ELR (cell line): ENCODE measurements at regions not wholly inside any gene's neighbourhood (a gene's known extent, or its start where the extent isn't known, plus 50 kb on each side); places are given as distances from the start of the nearest gene placed in this dataset.

Experiments used
- DNase-seq: peaks from one replicate; pipeline ENCODE4 v3.0.0-alpha.2; 2015; ENCODE audit warnings: low read depth

DNA sequence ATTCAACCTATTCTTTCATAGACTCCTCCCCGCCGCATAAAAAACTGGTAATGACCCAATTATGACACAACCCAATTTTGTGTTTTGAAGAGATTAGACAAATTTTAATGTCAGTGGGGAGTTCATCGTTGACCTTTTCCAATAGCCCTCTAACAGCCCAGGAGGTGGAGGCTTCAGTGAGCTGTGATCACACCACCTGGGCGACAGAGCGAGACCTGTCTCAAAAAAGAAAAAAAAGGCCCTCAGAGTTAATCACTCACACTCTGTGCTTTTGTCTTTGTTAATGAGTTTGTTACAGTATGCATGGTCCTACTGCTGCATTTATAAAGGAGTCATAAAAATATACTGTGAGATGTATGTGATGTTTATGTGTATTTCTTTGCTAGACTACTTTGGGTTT lies 510.6 kb downstream of the CPS1 start:
- no peak for DNase-seq

DNA sequence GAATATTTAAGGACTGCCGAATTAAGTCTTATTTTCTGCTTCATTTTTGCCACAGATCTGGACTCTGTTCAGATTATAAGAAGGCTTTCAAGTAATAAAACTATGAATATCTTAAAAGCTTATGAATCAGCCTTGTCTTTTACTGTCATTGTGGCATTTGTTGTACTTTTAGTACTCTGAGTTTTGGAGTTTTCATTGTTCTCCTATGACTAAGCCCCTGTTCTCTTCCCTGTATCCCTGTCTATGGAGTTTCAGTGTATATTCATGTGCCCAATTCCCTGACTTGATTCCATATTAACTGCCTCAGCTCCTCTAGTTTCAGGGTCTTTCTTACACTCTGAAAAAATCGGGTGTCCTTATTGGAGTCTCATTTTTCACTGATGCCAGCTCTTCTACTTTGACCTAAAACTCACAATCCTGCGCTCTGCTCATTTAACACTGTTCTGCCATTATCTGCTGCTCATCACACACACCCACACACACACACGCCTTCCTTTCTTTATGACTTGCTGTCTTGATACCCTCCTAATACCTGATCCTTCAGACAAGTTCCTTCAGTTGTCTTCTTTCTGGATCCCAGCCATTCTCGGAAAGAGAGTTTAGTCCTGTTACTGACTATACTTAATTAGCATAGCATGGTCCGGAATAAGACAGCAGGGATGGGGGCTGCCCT lies 511.8 kb downstream of the CPS1 start:
- DNase-seq = peak; percentile 42

DNA sequence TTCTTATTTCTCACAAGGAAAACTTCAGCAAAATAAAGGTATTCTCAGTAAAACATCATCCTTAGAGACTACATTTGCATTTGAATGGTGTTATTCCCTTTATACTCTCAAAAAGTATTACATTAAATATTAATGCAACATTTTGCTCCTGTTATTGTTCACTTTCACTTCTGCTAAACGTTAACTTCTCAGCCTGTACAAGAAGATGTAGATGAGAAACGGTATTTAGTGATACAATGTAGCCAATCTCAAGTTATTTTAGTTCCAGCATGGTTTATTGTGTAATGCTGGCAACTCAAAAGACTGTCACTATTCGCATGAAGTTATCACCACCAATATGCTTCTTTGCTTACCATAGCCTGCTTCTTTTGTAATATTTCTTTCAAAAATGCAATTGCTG lies 514.1 kb downstream of the CPS1 start:
- no peak for DNase-seq

DNA sequence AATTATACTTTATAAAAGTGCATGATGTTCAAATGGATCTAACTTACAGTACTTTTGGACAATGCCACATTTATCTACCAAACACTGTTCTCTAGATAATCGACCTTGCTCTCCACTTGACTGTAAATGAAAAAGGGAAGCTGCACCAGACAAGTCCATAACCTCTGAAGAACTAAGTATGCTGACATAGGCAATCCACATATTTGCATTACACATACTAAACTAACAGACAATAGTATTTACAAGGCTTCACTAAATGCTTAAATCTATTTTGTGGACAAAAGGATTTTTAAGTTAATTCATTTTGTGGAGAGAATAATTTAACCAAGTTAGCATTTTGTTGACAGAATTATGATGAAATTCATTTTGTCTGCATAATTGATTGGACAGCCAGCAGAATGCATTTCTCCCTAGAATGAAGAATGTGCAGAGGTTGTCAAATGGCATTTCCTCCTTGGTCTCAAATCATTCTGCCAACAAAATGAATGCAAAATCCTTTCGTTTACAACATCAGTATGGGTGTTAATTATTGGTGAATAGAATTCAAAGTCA lies 520.9 kb downstream of the CPS1 start:
- no peak for DNase-seq

DNA sequence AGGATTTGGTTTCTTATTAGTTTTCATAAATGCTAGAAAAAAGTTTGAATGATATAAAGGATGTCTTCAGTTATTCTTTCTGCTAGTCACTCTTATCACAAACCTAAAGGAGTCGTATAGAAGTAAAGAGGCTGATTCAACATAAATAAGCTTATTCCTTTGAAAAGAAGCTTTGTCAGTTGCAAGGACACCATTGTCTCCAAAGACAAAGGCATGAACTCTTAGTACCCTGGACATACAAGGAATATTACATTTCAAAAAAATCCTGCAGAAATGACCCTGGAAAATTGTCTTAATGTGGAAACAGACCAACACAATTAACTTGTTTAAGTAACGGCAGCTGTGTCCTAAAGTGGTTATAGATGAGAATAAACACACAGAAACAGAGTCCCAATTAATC lies 528.0 kb downstream of the CPS1 start:
- no peak for DNase-seq

DNA sequence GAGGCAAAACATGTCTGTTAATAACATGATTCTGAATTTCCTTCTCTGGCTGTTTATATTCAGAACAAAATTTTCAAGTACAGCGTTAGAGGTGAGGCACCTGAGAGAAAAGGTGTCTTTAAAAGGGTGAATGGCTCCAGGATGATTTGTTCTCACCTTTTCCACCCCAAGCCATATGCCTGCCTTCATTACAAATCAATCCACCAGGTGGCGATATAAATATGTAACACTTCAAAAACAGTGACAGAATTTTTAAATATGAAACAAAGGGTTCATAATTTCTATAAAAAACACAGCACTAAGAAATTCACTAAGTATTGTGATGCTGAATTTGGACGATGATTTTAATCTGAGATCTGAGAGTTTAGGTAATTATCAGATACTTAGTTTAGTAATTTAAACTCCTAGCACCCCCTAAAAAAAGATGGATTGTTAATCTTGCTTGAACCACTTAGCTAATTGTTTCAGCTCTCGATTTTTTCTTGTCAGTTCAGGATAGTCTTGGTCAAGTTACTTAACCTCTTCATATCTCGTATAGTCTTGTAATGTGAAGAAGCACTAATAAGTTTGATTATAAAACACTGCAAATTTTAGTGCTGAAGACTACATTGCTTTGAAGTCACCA lies 528.8 kb downstream of the CPS1 start:
- DNase-seq = peak; percentile 66

DNA sequence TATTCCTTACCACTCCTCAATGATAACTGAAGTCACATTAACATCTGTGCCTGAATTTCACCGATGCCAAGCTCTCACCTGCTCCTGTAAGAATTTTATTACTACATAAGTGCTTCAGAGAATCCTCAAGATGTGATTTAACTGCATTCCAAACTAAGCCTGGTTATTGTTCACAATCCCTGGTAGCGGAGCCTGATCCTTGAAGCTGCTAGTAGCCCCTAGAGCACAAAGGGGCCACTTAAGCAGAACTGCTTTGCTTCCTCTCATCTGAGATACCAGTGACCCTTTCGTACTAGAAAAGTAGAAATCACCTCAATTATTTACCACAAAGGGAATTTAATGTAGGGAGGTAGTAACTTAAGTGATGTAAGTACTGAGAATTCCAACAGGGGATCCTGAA lies 529.6 kb downstream of the CPS1 start:
- no peak for DNase-seq

DNA sequence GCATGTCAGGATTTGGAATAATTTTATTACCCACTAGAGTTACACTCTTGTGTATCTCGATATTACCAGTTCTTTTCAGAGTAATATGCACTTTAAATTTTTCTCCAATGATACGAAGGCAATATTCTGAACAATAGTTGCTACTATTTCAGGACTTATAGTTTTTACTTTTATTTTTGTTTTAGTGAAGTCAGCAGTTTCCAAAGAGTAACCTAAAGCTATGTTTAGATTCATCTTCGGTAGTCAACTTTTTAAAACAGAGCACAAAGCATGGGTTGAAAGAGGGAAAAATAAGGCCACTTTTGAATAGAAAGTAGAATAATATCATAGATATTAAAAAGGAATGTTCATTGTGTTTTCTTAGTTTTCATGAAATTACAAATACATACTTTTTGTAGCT lies 532.7 kb downstream of the CPS1 start:
- DNase-seq = no peak

DNA sequence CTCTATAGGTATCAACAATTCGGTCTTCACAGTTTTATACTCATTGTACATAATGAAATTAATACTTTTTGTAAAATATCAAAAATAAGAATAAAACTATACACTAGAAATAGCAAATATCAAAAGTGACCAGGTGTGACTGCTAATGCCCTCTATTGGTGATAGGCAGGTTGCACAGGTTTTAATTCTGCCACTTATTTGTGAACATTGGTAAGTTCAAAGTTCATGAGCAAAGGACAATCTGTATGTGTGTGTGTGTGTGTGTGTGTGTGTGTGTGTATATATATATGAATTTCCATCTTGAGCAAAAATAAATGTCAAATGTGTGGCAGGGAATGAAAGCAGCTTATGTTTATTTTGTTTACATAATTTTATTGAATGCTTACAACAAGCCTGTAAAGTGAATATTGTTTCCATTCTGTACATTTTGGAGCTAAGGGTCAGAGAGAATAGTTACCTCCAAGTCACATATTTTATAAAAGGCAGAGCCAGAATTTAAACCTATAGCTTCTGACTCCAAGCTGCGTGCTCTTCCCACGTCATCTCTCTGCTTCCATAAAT lies 537.4 kb downstream of the CPS1 start:
- DNase-seq = peak; percentile 44

DNA sequence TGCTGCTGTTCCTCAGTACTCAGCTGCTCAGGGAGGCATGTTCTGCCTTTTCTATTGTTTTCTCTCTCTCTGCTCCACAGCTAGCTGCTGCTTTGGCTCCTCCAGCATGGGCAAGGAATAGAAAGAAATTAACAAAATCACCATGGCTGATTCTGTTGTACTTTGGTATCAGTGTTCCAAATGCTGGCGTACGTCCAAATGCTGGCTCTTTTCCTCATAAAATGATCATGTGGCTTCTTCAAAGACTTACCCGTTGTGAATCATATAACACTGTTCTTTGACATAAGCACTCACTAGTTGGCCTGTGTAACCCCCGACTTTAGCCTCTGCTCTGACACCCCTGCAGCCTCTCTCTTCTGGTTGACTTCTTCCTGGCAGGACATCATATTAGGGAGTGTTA lies 547.6 kb downstream of the CPS1 start:
- peak; percentile 3 for DNase-seq

DNA sequence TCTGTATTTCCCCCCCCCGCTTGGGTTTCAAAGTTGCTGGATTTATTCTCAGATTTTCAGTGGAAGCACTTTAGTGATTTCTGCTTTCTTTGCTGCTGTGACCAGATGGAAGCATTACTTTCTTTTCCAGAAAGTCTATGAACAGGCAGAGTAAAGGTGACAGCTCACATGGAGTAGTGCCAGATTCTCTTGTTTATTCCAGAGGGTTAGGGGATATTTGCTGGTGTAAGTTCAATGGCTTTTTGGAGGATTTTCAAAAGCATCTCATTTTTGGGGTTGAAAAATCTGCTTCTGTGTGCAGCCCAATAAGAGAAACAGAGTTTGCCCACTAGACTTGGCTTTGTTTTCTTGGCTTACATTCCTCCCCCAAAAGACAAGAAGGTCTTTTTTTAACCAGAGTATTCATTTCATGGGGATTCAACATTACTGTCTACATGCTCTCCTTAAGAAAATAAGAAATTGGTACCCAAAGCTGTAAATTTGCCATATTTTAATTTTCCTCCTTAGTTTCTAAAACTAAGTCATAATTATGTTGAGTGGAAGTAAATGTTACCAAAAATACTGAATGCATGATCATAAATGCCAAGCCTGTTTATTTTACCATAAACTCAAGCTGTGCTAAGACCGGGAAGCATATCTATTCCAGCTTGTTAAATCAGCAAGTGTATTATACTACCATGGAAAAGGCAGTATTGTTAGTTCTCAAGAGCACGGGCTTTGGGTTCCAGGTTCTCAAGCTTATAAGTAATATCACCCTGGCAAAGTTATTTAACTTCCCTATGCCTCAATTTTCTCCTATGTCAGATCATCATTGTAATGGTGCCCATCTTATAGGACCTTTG lies 557.2 kb downstream of the CPS1 start:
- no peak for DNase-seq

DNA sequence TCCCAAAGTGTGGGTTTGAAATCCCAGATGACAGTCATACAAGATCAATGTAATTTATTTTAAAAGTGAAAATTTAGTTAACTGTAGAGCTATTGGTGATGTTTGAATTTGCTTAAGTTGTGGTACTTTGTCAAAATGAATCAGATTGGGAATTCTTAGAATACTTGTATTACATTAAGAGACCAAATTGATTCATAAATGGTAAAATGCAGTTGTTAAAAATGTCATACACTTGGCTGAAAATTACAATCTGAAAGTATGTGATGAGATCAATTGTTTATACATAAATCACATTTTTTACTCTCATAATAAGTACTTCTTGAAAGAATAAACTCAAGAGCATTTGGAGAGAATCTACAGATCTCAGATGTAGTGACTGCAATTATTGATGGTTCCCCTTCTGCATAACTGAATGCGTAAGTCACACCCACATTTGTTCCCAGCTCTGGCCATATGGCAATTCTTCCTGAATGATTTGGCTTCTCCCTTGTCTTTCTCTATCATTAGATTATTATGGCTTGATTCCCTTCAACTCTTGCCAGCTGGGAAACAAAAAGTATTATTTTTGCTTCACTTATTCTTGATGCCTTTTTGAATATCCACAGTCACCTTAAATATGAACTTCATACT lies 558.5 kb downstream of the CPS1 start:
- DNase-seq = peak; percentile 29

DNA sequence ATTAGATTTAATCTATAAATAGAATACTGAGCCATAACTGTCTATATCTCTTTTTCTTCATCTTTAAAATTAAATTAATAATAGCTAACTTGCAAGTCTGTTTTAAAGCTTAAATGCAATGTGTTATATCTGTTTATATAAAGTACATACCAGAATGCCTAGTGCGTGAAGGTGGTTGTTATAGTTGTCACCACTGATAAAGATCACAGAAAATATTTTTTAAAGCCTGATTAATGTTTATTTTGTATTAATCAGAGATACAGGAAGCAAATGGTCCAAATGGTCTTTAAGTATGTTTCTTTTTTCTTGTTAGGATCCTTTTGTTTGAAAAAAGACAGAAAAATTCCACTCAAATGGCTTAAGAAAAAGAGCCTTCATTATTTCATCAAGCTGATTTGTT lies 560.6 kb downstream of the CPS1 start:
- DNase-seq = no peak

DNA sequence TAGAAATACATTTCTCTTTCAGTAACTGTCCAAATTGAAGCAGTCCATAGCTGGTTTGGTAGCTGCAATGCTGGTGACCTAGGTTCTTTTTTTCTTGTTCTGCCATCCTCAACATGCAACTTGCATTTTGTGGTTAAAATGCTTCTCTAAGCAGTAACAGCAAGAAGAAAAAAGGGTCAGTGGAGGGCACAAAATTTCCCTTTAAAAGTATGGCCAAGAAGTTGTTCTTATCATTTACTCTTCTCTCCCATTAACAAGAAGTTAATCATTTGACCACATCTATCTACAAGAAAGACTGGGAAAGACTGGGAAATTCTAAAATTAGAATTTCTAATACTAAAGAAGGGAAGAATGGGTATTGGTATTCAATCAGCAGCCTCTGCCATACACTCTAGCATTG lies 569.9 kb downstream of the CPS1 start:
- DNase-seq = no peak

DNA sequence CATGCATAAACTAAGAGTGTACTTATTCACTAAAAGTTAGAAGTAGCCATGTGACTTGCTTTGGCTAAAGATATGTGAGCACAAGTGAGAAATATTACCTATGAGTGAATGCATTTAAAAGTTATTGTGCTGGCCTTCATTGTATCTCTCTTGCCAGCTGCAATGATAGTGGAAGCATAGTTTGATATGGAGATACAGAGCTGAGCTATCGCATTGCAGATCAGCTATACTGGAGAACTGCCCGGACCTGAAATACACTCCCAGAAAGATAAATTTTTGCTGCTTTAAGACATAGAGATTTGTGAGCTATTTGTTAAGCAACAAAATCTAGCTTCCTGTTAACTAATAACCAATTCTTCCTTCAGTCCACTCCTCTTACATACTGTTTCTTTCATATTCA lies 571.1 kb downstream of the CPS1 start:
- no peak for DNase-seq

DNA sequence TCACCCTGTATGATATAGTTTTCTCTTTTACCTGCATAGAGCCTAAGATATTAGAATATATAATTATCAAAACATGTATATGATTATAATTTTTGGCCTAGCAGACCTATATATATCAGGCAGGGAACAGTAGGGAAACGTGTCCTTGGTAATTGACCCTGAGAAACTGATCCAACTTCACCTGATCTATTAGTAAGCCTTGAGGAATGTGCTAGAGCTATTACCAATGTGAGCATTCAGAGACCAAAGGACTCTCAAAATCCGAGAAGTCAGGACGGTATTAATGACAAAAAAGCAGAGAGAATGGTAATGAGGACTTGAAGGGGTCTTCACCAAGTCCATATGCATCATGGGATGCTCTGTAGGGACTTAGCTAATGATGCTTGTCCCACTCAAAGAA lies 571.9 kb downstream of the CPS1 start:
- peak; percentile 41 for DNase-seq

DNA sequence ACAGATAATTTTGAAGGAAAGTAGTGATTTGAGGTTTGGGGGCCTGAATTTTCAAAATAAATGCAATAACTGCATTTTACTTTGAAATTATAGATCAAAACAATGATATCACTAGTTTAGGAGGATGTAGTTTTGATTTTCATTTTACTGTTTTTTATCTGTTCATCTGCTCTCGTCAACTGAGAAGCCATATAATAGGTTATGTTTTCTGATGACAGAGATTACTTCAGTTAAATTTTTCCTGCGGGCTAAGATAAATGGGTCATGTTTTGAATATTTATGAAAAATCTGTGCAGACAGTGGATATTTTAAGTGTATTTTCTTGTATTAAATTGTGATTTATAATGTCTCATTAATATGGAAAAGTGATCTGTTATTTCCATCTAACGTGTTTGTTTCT lies 573.4 kb downstream of the CPS1 start:
- no peak for DNase-seq

DNA sequence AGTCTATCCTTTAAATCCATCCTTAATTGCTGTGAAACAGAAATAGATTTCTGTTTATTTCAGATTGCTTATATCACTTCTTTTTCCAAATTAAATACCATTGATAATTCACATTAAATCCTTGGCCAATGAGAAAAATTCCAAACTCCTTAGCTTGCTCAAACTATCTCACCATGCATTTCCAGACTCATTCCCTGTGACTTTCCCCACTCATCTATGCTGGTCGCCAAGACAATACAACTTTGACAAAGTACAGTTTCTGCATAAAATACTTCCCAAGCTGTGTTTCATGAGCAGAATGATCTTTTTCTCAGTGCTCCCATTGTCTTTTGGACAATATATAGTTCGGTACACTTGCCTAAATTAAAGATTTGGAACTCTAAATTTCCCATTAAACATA lies 575.6 kb downstream of the CPS1 start:
- DNase-seq = no peak

DNA sequence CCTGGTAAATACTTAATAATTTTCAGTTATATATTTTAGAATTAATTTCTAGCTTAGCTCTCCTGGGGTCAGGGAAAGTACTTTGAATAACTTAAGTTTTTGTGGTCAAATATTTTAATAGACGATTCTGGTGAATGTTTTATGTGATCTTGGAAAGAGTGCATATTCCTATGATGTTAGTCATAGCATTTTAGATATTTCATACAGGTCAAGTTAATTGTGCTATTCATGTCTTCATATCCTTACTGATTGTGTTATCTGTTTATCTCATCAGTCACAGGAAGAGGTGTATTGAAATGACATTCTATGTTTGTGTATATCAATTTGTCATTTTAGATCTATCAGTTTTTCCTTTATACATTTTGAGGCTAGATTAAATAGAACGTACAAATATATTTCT lies 576.2 kb downstream of the CPS1 start:
- peak; percentile 69 for DNase-seq

DNA sequence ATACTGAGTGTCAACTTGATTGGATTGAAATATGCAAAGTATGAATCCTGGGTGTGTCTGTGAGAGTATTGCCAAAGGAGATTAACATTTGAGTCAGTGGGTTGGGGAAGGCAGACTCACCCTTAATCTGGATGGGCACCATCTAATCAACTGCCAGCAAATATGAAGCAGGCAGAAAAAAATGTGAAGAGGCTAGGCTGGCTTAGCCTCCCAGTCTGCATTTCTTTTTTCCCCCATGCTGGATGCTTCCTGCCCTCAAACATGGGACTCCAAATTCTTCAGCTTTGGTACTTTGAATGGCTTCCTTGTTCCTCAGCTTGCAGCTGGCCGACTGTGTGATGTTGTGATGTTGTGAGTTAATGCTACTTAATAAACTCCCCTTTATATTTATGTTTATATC lies 577.4 kb downstream of the CPS1 start:
- DNase-seq = no peak

DNA sequence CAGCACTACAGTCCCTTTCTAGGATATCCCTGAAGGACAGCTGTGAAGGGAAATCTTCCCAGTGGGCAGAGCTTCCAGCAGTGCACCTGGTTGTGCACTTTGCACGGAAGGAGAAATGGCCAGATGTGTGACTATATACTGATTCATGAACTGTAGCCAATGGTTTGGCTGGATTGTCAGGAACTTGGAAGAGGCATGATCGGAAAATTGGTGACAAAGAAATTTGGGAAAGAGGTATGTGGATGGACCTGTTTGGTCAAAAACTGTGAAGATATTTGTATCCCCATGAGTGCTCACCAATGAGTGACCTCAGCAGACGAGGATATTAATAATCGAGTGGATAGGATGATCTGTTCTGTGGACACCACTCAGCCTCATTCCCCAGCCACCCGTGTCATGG lies 582.2 kb downstream of the CPS1 start:
- DNase-seq = no peak

DNA sequence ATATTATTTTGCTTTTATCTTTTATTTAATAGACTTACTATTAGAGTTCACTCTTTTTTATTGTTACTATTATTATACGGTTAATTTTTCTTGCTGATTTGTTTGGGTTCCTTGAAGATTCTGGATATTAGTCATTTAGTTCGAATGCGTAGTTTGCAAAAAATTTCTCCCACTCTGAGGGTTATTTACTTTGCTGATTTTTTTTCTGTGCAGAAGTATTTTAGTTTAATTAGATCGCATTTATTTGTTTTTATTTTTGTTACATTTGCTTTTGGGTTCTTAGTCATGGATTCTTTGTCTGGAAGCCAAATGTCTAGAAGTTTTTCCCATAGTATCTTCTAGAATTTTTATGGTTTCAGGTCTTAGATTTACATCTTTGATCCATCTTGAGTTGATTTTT lies 585.2 kb downstream of the CPS1 start:
- no peak for DNase-seq
